HEK293T (cell line): ENCODE measurements at regions not wholly inside any gene's neighbourhood (a gene's known extent, or its start where the extent isn't known, plus 50 kb on each side); places are given as distances from the start of the nearest gene placed in this dataset.

Experiments
- FOXA1 ChIP-seq: fragments of 450-650 bp; IDR thresholded peaks from 2 replicates; pipeline ENCODE4 v1.6.1; 2016; ENCODE audit warnings: mild to moderate bottlenecking
- FOXM1 ChIP-seq: fragments of 450-650 bp; IDR thresholded peaks from 2 replicates; pipeline ENCODE4 v1.6.1; 2017; ENCODE audit warnings: mild to moderate bottlenecking, borderline replicate concordance
- PKNOX1 ChIP-seq: fragments of 450-650 bp; IDR thresholded peaks from 2 replicates; pipeline ENCODE4 v1.6.1; 2016
- SP1 ChIP-seq: fragments of 450-650 bp; IDR thresholded peaks from 2 replicates; pipeline ENCODE4 v1.6.1; 2017

DNA sequence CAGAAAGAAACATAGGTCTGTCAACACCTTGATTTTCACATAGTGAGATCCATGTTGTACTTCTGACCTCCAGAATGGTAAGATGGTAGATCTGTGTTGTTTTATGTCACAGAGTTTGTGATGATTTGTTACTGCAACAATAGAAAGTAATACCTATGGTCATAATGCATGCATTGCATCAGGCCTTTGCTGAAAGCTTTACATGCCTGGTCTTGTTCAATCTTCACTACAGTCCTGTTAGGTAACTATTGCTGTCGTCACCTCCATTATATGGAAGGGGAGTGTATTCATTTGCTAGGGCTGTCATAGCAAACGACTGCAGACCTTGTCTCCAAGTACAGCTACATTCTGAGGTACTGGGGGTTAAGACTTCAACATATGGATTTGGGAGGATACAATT lies 243.5 kb downstream of the ANAPC1 start:
- TF ChIP-seq PKNOX1 (no peak), FOXM1 (no peak), FOXA1 (no peak), SP1 (no peak)
